PFSK-1 (cell line): ENCODE measurements at regions not wholly inside any gene's neighbourhood (a gene's known extent, or its start where the extent isn't known, plus 50 kb on each side); places are given as distances from the start of the nearest gene placed in this dataset.

Source experiments
- POLR2AphosphoS5 ChIP-seq: IDR thresholded peaks from 2 replicates; pipeline ENCODE4 v1.6.1; 2012; ENCODE audit warnings: low read depth, mild to moderate bottlenecking, control low read depth, low read length, moderate library complexity
- TAF1 ChIP-seq: IDR thresholded peaks from 2 replicates; pipeline ENCODE4 v1.6.1; 2012; ENCODE audit warnings: low read length, control low read depth, borderline replicate concordance; ENCODE audit not compliant: insufficient read depth

DNA sequence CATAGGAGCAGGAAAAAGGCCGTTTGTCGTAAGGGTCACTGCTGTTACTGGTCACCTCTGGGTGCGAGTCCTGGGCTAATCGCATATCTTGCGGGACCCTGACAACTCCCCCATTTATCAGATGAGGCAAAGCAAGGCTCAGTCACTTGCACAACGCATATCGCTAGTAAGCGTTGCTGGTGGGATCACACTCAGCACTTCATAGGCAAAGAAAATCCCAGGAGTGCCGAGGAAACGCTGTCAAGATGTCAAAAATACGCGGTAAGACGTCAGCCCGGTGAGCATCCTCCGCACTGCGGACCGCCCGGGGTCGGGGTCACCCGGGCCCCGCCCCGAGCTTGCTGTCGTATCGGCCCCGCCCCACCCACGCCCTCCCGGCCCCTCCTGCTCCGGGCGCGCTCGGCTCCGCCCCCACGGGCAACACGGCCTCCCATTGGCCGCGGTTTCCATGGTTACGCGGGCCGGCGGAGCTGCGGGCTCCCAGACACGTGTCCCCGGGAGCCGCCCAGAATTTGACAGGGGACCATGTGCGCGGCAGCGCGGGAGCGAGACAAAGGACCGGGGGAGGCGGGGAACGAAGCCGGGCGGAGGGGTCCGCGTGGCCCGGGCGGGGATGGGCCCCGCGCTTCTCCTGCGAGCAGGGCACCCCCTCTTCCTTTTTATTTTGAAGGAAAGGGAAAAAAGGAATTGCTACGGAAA, 80.2 kb upstream of the IER5L start:
- TF ChIP-seq POLR2AphosphoS5 = no peak
- no peak for TF ChIP-seq TAF1
